GM19455 (cell line): ENCODE measurements at regions not wholly inside any gene's neighbourhood (a gene's known extent, or its start where the extent isn't known, plus 50 kb on each side); places are given as distances from the start of the nearest gene placed in this dataset.

Experiments
- ATAC-seq: cut with Tn5 transposase; IDR thresholded peaks from one replicate; pipeline ENCODE4 v1.9.1; 2021; ENCODE audit not compliant: unreplicated experiment

DNA sequence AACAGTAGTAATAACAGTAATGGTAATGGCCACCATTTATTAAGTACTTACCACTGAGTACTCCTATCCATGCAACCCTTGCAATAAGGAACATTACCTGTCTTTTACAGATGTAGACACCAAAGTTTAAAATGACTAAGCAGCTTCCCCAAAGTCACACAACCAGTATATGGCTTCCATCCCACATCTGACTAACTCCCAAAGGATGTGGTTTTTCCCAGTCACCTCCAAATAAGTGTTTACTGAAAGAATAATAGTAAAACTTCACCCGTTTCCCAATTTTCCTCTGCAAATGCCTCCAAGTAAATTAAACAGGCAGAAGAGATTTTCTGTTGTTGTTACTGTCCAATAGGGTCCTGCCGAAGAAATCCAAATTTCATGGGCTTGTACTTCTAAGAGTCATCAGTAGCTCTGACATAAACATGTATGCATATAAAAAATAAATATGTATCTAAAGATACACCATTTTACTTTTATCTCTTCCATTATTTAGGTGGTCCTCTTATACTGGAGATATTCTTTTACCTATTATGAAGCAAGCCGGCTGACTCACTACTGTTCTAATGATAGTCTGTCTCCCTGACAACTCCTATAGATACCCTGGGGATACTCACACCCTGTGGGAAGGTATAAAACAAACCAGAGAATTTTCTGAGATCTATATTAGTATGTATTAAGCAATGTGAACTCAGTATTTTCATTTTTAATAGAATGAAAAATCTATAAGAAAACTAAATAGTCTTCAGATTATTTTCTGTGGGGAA is 77.9 kb upstream of the ID4 start:
- ATAC-seq: no peak

- ATAC-seq: no peak
These were observed 76.0 kb upstream of the ID4 start for GRCh38 chr6:19761121-19761520.

- no peak for ATAC-seq
These were observed 65.3 kb upstream of the ID4 start for GRCh38 chr6:19771753-19772336.

GRCh38 chr6:19772891-19773290 is 64.3 kb upstream of the ID4 start:
- ATAC-seq: no peak

DNA sequence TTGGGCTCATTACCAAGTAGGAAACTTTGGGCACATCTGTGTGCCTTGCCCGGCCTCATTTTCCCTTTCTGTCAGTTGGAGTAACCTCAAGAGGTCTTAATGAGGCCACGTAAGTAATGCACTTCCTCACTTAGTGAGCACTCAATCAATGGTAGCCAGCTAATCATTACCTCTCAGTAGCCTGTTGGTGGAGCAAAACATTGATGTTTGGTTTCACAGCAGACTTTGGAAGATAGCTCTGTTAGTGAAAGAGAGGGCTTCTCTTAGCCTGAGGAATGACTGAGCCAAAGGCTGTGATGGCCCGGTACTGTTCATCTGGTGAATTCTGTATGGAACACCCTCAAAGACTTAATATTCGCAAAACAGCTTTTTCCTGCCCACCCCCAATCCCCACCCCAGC is 55.9 kb upstream of the ID4 start:
- no peak for ATAC-seq

DNA sequence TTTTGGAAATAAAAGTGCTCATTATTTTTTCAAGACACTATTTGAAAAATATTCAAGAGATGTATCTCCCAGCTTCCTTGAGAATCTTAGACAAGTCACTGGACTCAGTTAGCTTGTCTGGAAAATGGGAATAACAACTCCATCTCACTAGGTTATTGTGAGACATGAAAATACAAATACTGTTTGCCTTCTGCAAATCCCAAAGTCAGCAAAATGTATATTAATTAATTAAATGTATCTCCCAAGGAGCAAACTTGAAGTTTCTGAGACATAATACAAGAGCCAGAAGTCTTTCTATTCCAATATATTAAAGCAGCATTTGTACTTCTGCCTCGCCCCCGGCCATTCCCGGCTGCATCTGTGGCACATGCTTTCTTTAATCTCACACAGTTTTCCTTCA is 54.6 kb upstream of the ID4 start:
- ATAC-seq: no peak
